GM11168 (cell line): ENCODE measurements at regions not wholly inside any gene's neighbourhood (a gene's known extent, or its start where the extent isn't known, plus 50 kb on each side); places are given as distances from the start of the nearest gene placed in this dataset.
"Not testable (repeated sequence)": the region's sequence is repeated elsewhere in the genome, so short reads cannot be mapped to it uniquely, and the experiment has no call there.

Experiments used
- in situ Hi-C: fragments of 300-500 bp; cut with MboI; formaldehyde crosslinking; loops from one replicate; pipeline ENCODE4 v1.12.0; 2022; ENCODE audit warnings: low sequenced_read_pairs; ENCODE audit not compliant: unreplicated experiment

DNA sequence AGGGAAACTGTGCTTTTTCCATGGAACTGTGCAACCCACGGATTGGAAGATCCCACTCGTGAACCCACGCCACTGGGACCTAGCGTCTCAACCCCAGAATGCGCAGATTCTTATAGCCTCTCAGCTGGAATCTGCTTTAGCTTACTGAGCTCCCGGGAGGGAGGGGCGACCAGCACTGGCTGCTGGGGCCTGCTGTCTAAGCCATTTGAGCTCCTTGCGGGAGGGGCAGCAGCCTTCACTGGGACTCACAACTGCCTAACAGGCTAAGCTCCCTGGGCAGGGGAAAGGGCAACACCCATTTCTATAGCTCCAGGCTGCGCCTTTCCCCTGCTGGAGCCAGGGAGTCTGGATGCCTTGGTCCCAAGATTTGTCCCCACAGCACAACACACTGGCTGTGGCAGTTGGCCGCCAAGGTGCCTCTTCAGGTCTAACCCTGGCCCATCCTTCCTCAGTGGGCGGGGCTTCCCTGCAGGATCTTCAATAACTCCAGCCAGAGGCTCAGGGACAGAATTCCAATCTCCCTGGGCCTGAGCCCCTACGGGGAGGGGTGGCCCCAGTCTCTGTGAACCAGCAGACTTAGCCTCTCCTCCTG lies 451.7 kb upstream of the PITX2 start:
- in situ Hi-C loops, result no loop called here

DNA sequence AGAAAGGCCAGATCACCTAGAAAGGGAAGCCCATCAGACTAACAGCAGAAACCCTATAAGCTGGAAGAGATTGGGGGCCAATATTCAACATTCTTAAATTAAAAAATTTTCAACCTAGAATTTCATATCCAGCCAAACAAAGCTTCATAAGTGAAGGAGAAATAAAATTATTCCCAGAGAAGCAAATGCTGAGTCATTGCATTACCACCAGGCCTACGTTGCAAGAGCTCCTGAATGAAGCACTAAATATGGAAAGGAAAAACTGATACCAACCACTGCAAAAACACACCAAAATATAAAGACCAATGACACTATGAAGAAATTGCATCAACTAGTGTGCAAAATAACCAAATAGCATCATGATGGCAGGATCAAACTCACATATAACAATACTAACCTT lies 453.4 kb upstream of the PITX2 start:
- in situ Hi-C loops, result not testable (repeated sequence)

DNA sequence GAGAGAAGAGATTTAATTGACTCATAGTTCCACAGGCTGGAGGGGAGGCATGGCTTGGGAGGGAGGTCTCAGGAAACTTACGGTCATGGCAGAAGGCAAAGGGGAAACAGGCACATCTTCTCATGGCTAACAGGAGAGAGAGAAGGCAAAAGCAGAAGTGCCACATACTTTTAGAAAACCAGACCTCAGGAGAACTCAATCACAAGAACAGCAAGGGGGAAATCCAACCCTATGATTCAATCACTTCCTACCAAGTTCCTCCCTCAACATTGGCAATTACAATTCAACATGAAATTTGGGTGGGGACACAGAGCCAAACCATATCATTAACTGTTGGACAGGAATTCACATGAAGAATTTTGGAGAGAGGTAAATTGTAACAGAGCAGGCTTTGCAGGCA lies 485.3 kb upstream of the PITX2 start:
- in situ Hi-C loops, result no loop called here

DNA sequence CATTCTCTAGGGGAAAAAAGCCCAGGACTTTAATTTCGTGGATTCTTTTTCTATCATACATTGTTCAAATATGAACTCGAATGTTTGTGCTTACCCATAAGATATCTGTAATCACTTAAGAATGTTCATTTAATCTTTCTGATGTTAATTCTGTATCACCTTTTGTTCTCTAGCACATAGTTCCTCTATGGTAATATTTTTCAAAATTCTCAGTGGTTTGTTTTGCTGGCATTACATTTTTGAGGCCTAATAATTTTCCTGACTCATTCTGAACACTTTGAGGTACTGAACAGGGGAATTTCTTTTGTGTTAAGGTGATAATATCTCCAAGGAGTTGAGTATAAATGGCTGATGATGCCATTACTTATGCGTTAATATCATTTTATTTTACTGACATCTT lies 490.7 kb upstream of the PITX2 start:
- in situ Hi-C loops, result no loop called here

DNA sequence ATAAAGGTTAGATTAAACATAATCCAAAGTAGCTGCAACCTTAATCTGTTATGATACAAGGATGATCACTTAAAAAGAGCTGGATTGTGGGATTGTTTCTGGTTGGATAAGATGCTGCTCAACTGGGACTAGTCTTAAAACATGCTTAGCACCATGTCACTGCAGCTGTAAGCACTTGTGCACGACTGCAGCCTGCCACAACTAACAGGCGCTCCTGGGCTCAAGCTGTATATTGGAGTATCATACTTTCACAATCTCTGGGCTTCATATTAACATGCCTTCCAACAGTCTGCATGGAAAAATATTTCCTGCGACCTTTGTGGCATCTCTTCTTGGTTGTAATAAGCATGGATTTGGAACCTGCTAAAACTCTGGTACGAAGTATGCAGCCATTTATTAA lies 493.0 kb upstream of the PITX2 start:
- in situ Hi-C loops, result no loop called here

- in situ Hi-C loops, result no loop called here
Measured at GRCh38 chr4:111120191-111120590, 497.3 kb upstream of the PITX2 start.

DNA sequence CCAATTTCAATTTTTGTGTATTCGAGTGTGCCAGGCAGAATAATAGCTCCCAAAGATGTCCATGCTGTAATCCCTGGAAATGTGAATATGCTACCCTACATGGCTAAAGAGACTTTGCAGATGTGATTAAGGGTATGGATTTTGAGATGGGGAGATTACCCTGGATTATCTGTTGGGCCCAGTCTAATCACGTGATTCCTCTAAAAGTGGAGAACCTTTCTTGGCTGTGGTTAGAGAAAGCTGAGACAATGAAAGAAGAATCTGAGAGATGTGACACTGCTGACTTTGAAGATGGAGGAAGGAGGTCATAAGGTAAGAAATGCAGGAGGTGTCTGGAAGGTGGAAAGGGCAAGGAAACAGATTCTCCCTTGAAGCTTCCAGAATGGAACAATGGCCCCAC lies 503.5 kb upstream of the PITX2 start:
- in situ Hi-C loops, result no loop called here

DNA sequence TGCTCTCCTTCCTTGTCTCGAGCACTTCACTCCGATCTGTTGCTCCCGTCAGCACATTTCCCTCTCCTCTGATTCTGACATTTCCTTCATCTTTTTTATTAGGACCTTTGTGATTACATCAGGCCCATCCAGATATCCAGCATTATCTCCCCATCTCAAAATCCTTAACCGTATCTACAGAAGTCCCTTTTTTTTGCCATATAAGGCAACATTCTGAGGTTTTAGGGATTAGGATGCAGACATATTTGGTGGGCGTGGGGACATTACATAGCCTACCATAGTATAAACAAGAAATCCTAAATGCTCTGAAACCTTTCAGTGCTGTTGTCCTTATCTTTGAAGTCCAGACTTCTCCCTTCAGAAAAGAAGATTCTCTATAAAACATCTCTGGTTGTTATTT lies 505.0 kb upstream of the PITX2 start:
- in situ Hi-C loops, result no loop called here

GRCh38 chr4:111128327-111128726 lies 505.4 kb upstream of the PITX2 start:
- in situ Hi-C loops, result no loop called here

- in situ Hi-C loops, result no loop called here
Measured at GRCh38 chr4:111136438-111136837, 513.6 kb upstream of the PITX2 start.

- in situ Hi-C loops, result no loop called here
Measured at GRCh38 chr4:111136967-111137366, 514.1 kb upstream of the PITX2 start.

DNA sequence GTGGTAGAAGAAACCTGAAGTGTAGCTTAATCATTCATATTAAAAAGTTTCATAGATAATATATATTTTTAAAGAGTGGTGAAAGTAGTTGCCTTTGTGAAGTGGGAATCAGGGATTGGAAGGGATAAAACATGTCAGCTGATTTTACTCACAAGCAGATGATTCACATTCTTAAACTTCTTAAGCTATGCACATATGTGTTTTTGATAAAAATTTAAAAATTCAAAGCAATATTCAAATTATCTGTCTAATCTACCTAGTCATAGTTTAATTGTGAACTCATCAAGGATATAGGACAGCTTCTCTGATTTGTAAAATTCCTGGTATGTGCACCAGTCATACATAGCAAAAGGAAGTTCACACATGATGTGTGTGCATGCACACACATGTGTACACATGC lies 520.6 kb upstream of the PITX2 start:
- in situ Hi-C loops, result no loop called here

DNA sequence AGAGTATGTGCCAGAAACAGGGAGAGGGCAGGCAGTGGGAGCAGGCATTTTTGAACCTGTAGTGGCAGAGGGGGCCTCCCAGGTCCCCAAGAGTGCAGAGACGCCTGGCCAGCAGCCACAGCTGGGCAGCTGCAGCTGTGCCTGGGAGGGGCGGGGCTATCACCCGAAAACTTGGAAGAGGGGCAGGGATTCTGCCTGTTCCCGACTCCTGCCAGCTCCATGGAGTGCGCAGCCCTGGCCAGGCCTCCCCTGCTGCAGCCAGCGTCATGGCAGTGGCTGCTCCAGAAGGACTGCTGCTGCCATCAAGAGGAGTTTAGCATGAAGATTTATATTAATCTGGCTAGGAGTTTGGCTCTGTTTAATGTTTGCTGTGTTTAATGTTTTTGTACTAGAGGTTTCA lies 532.1 kb upstream of the PITX2 start:
- in situ Hi-C loops, result no loop called here

- in situ Hi-C loops, result not testable (repeated sequence)
Measured at GRCh38 chr4:111164556-111164955, 541.7 kb upstream of the PITX2 start.

DNA sequence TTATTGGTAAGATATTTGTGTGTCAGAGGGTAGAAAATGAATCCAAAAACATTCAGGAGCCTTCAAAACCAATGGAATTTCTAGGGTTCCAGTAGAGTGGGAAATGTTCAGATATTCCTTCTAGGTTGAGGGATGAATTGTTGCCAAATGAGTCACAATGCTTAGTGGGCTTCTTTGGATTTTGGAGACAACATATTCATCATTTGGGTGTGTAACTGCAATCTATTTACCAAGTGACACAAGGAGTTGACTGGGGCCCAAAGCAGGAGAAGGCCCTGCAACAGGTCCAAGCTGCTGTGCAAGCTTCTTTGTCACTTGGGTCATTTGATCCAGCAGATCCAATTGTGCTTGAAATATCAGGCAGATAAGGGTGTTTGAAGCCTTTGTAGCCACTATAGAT lies 551.5 kb upstream of the PITX2 start:
- in situ Hi-C loops, result no loop called here

GRCh38 chr4:111178231-111178630 lies 555.4 kb upstream of the PITX2 start:
- in situ Hi-C loops, result no loop called here

GRCh38 chr4:111187108-111187507 lies 564.2 kb upstream of the PITX2 start:
- in situ Hi-C loops, result no loop called here

DNA sequence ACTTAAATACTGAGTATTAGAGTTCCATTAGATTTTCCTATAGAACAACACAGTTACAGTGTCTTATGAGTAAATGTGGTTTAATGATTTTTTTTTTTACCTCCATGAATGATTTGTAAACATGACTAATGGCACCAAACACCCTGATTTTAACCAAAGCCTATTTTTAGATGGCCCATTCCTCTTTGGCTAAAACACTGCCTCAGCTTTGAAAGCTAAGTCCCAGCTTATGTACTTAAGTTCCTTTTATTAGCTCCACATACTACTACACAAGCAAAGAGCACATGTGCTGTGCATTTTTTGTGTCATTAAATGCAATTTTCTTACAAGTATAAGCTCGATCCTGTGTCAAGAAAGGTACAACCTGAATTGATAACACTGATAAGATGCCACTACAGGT lies 575.6 kb upstream of the PITX2 start:
- in situ Hi-C loops, result no loop called here

- in situ Hi-C loops, result no loop called here
Measured at GRCh38 chr4:111204797-111205196, 581.9 kb upstream of the PITX2 start.

DNA sequence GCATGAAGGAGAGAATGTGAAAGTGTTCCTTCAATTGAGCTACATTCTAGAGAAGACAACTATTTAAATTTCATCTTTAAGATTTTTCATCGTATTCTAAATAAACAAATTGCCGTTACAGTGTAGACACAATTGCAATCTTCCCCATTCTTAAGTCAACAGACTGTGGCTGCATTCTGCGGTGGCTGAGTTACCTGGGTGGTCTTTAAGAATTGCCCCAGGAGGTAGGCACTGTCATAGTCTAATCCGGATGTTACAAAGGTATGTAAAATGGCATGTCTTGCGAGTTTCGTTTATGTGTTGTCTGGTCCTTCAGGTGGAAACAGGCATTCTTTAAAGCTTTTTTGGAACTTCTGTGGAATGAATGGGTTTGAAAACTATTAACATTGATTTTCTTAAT lies 586.1 kb upstream of the PITX2 start:
- in situ Hi-C loops, result no loop called here

DNA sequence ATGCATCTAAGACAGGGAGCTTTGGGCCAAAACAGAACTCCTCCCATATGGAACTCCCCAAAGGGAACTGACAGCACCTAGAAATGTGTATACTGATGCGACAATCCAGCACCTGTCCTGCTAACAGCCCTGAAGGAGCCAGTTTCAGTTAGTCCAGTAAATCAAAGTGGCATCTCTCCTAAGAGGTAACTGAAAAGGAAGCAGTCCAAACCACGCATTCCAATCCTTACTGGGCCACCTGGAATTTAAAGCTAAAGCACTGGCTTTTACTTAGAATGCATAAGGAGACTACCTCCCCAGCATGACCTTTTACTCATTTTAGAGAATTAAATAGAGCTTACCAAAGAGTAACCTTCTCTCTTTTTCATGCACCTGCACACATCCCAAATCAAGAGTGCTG lies 586.8 kb upstream of the PITX2 start:
- in situ Hi-C loops, result no loop called here

- in situ Hi-C loops, result no loop called here
Measured at GRCh38 chr4:111210595-111210994, 587.7 kb upstream of the PITX2 start.

DNA sequence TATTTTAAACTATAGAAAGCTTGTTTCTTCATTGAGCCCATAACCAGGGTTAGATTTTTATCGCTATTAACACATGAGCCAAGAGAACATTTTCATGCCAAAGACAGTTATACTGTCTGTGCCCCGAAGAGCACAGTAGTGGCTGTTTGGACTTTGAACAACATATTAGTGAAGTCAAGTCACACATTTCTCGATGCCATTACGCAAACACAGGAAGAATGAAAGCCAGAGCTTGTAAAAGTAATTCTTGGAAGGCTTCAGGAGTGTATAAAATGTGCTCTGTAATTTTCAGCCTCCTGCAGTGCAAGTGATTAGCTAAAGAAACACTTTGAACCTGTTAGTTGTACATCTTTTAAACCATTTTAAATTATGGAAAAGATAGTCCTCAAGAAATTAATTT lies 590.7 kb upstream of the PITX2 start:
- in situ Hi-C loops, result no loop called here
